ENCODE measurements at regions not wholly inside any gene's neighbourhood (a gene's known extent, or its start where the extent isn't known, plus 50 kb on each side); places are given as distances from the start of the nearest gene placed in this dataset.
A peak's percentile ranks its signal among the peaks of the same experiment; 100 is the strongest.

DNA sequence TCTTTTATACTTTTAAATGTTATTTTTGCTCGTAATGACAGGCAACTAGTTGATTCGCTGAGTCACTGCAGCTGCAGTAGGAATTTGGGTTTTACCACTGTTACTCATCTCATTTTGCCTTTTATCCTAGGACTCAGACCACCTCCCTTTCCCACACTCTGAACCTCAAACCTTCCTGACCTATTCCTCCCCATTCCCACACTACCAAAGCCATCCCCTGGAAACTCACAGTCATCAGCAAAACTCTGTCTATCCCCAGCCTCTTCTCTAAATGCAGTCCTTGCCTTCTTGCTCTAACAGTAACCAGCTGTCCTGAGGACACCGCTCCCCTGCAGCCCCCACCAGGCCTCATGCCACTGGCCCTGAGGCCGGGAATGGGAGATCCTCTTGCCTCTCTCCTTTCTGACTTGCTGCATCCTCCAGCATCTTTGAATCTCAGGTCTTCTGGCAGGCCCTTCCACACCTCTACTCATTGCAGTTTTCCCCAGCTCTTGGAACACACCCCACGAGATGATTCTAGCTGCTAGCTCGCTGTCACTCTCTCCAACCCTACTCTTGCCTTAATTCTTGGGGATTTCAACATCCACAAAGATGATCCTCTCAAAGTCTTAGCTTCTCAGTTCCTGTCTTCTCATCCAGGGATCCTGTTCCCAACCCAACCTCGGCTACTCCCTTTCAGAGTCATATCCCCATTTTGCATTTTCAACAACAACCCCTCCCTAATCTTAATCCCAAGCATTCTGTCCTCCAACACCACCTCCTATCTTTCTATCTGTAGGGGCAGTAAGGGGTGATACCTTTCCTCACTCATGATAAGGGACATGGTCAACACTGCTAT lies 55.9 kb upstream of the C3orf80 start:
- peak; percentile 84 for DNase-seq (ENCODE audit: low spot score)

DNA sequence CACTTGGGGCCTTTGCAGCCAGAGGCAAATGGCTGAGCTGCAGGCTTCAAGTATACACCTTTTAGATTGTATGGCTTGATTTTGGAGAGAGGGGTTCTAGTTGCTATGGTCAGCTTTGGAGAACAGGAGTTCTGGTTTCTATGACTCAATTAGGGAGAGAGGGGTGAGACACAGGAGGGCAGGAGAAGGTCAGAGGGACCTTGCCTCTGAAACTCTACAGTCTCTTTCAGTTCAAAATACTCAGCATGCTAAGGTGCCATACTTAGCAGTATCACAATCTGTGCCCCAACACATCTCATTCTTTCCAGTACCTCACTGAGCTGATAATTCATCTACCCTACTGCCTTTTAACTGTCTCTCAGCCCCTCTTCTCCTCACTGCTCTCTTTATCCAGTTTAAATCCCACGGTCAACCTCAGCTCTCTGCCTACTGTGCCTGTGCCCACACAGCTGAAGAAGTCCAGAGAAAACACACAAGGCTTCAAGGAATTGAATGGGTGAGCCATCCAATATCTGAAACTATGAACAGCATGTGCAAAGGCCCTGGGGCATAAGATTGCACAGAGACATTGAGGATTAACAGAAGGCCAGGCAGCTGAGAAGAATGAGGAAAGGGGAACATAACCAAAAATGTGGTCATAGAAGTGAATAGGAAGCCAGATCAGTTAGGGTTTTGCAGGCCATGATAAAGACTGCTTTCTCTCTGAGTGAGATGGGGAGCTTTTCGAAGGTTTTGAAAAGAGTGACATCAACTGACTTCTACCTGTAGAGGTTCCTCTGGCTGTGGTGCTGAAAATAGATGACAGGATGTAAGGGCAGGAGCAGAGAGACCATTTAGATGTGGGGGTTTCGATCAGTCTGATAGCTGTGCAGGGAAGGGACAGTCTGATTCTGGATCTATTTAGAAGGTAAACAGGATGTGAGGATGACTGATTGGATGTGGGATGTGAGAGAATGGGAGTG lies 54.5 kb upstream of the C3orf80 start:
- DNase-seq (ENCODE audit: low spot score) = no peak

DNA sequence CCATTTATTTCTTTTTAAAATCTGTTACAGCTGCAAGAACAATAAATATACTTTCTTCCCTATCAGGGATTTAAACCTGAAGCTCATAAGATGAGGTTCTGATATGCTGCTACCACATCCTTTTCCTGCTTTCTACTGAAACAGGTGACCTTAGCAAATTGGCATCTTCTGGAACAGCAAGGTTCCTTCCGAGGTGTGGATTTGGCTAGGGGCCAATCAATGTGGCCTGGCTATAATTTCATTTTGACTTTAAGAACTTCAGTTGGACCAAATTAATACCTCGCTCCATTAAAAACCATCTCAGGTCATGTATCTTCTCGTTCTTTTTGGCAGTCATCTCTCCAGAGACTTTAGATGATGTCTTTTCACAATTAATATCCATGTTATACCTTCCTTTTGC lies 53.4 kb upstream of the C3orf80 start:
- DNase-seq (ENCODE audit: low spot score) = no peak

DNA sequence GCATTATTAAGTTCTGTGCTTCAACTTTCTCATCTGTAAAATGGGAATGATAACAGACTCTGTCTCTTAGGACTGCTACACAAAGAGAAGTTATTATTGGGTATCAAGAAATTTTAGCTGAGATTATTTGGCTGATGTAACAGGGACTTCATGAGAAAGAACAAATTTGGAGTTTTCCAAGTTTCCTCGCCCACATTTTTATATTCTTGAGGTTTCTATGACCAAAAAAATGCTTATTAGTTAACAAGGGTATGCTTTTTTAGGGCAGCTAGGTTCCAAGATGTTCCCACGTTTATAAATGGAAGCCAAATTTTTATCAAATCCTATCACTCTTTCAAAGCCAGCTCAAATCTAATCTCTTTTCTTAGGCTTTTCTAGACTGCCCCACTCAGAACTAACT lies 50.6 kb upstream of the C3orf80 start:
- peak; percentile 16 for DNase-seq (ENCODE audit: low spot score)

All from GM03348 (cell line).